Mucosa of descending colon (tissue), 3 donors: ENCODE measurements at regions not wholly inside any gene's neighbourhood (a gene's known extent, or its start where the extent isn't known, plus 50 kb on each side); places are given as distances from the start of the nearest gene placed in this dataset.

ENCODE experiments used
- ATAC-seq: fragments of 200-7000 bp; cut with Tn5 transposase; one replicate; pipeline ENCODE4 v1.9.1; 2020; ENCODE audit warnings: mild to moderate bottlenecking, moderate library complexity
- DNase-seq, 3 donors: peaks; one replicate each; pipeline ENCODE4 v3.0.0-alpha.2; 2020
- H3K36me3 ChIP-seq: fragments of 200-600 bp; one replicate; pipeline ENCODE4 v1.8.0; 2021; ENCODE audit warnings: low read depth, mild to moderate bottlenecking
- H3K4me1 ChIP-seq: fragments of 200-600 bp; one replicate; pipeline ENCODE4 v1.8.0; 2021; ENCODE audit warnings: low read depth, mild to moderate bottlenecking
- H3K4me3 ChIP-seq: fragments of 200-600 bp; one replicate; pipeline ENCODE4 v1.8.0; 2021; ENCODE audit warnings: mild to moderate bottlenecking
- H3K9me3 ChIP-seq: fragments of 200-600 bp; one replicate; pipeline ENCODE4 v1.8.0; 2021; ENCODE audit warnings: mild to moderate bottlenecking
- CTCF ChIP-seq: fragments of 200-600 bp; IDR thresholded peaks from one replicate; pipeline ENCODE4 v1.8.0; 2022; ENCODE audit warnings: antibody characterized with exemption, mild to moderate bottlenecking
- intact Hi-C, 2 donors: fragments of 100-400 bp; cut with DNase I in 1 of 2; cut with micrococcal nuclease in 1 of 2; formaldehyde crosslinking; loops; one replicate each; pipeline versions ENCODE4 v1.11.0 to v1.11.1; 2022; cut with DNase I, micrococcal nuclease
- donor health status: DM: no; HTN: no; CAD: no; lungs with moderate emphysema.
- donor health status: DM: no; HTN: no; CAD: no.
- donor health status: DM: no; HTN: yes; CAD: no.

GRCh38 chr11:96621161-96621560 lies 231.3 kb downstream of the JRKL start:
- no peak for TF ChIP-seq CTCF

GRCh38 chr11:96622026-96622634 lies 232.3 kb downstream of the JRKL start:
- Histone ChIP-seq H3K36me3 (no peaks in the 10 kb centered on the region), H3K9me3 (no peaks in the 10 kb centered on the region), H3K4me3 (no peak overlapping the region), H3K4me1 (no peaks in the 10 kb centered on the region)
- DNase-seq (no peak), ATAC-seq (no peak)
- TF ChIP-seq CTCF = no peak
- intact Hi-C loops = no loop called here

More at GRCh38 chr11:96621161-96621560, 231.3 kb downstream of the JRKL start:
- Histone ChIP-seq H3K9me3 (no peaks in the 10 kb centered on the region), H3K36me3 (no peaks in the 10 kb centered on the region), H3K4me3 (no peak overlapping the region), H3K4me1 (no peaks in the 10 kb centered on the region)
- DNase-seq (no peak), ATAC-seq (no peak)
- intact Hi-C loops = no loop called here

- no peak for ATAC-seq
- intact Hi-C loops = no loop called here
- H3K36me3 ChIP-seq = no peaks in the 10 kb centered on the region
These were observed 234.3 kb downstream of the JRKL start for GRCh38 chr11:96624126-96624525.

GRCh38 chr11:96627376-96627775 lies 237.6 kb downstream of the JRKL start:
- Histone ChIP-seq H3K9me3 (no peaks in the 10 kb centered on the region), H3K4me1 (no peaks in the 10 kb centered on the region), H3K4me3 (no peak overlapping the region), H3K36me3 (no peaks in the 10 kb centered on the region)
- no peak for TF ChIP-seq CTCF
- intact Hi-C loops = no loop called here
- no peak for ATAC-seq
- DNase-seq = no peak

More at GRCh38 chr11:96624126-96624525, 234.3 kb downstream of the JRKL start:
- TF ChIP-seq CTCF = no peak
- Histone ChIP-seq H3K9me3 (no peaks in the 10 kb centered on the region), H3K4me1 (no peaks in the 10 kb centered on the region), H3K4me3 (no peak overlapping the region)
- DNase-seq = no peak

GRCh38 chr11:96635655-96636054 lies 245.8 kb downstream of the JRKL start:
- H3K36me3 ChIP-seq = no peaks in the 10 kb centered on the region
- no peaks in the 10 kb centered on the region for H3K4me1 ChIP-seq
- no peak for TF ChIP-seq CTCF
- intact Hi-C loops = no loop called here
- no peak overlapping the region for H3K4me3 ChIP-seq
- no peak for ATAC-seq
- no peaks in the 10 kb centered on the region for H3K9me3 ChIP-seq
- DNase-seq = no peak

- H3K36me3 ChIP-seq = no peaks in the 10 kb centered on the region
- no peaks in the 10 kb centered on the region for H3K9me3 ChIP-seq
- H3K4me3 ChIP-seq = no peak overlapping the region
- DNase-seq (no peak), ATAC-seq (no peak)
- no peaks in the 10 kb centered on the region for H3K4me1 ChIP-seq
- no peak for TF ChIP-seq CTCF
- intact Hi-C loops = no loop called here
These were observed 251.4 kb downstream of the JRKL start for GRCh38 chr11:96641261-96641660.
